ENCODE measurements at regions not wholly inside any gene's neighbourhood (a gene's known extent, or its start where the extent isn't known, plus 50 kb on each side); places are given as distances from the start of the nearest gene placed in this dataset.

GRCh38 chr7:13821152-13821787, 168.2 kb downstream of the ETV1 start:
- dilution Hi-C loops (cut with MboI; ENCODE audit: extremely low pct_ligation_motif_present, low sequenced_read_pairs) = no loop called here
- Histone ChIP-seq H2AFZ (ENCODE audit: low read depth, low read length) (no peak overlapping the region), H3K4me3 (replicated peaks in 1 of 3; ENCODE audit: insufficient read depth in 1 of 3, low read depth in 1 of 3, low read length in 3 of 3) (no peak overlapping the region), H3K4me2 (ENCODE audit: insufficient read depth, low read length) (no peak overlapping the region), H3K79me2 (ENCODE audit: control insufficient read depth, insufficient read depth, low read length) (no peaks in the 10 kb centered on the region), H4K20me1 (replicated peaks; ENCODE audit: control insufficient read depth, extremely low read depth, insufficient read depth, low read length) (no peaks in the 10 kb centered on the region), H3K27me3 (ENCODE audit: control insufficient read depth in 2 of 2, insufficient read depth in 2 of 2, low read length in 2 of 2) (no peaks in the 10 kb centered on the region), H3K36me3 (ENCODE audit: control insufficient read depth in 2 of 2, extremely low read depth in 1 of 2, insufficient read depth in 2 of 2, low read length in 2 of 2) (no peaks in the 10 kb centered on the region), H3K9me3 (replicated peaks; ENCODE audit: control insufficient read depth, insufficient read depth, low read length) (no peaks in the 10 kb centered on the region), H3K4me1 (ENCODE audit: control insufficient read depth, extremely low read depth, insufficient read depth, low read length) (no peaks in the 10 kb centered on the region), H3K9ac (replicated peaks; ENCODE audit: extremely low read depth, insufficient read depth, low read length) (no peak overlapping the region), H3K9me1 (replicated peaks; ENCODE audit: control insufficient read depth, extremely low read depth, insufficient read depth, low read length) (no peaks in the 10 kb centered on the region), H3K27ac (ENCODE audit: insufficient read depth, low read depth, low read length) (no peak overlapping the region)
- FAIRE-seq (no peak), DNase-seq (ENCODE audit: low read depth, low spot score) (no peak)
- BruUV-seq (replicated peaks) = no TSS peak
- intact Hi-C loops (cut with micrococcal nuclease) = no loop called here
- TF ChIP-seq MYC (IDR thresholded peaks at IDR 0.05; ENCODE audit: low read depth, low read length) (no peak), JUN (IDR thresholded peaks at IDR 0.05; ENCODE audit: borderline replicate concordance, insufficient read depth, insufficient read length, low read depth) (no peak), FOS (IDR thresholded peaks at IDR 0.05; ENCODE audit: borderline replicate concordance, insufficient read depth, low read length) (no peak), MAX (IDR thresholded peaks at IDR 0.05; ENCODE audit: insufficient read depth, insufficient read length) (no peak), CTCF (IDR thresholded peaks at IDR 0.05; ENCODE audit: extremely low read depth in 1 of 2, insufficient read depth in 1 of 2, low read depth in 1 of 2, low read length in 2 of 2) (no peak)
- ChIA-PET POLR2A (no interaction called here), CTCF (no interaction called here)

GRCh38 chr7:13822678-13823077, 166.8 kb downstream of the ETV1 start:
- no peaks in the 10 kb centered on the region for H4K20me1 ChIP-seq (replicated peaks; ENCODE audit: control insufficient read depth, extremely low read depth, insufficient read depth, low read length)
- no peak overlapping the region for H3K27ac ChIP-seq (ENCODE audit: insufficient read depth, low read depth, low read length)
- H3K4me3 ChIP-seq (replicated peaks in 1 of 3; ENCODE audit: insufficient read depth in 1 of 3, low read depth in 1 of 3, low read length in 3 of 3) = no peak overlapping the region
- H3K79me2 ChIP-seq (ENCODE audit: control insufficient read depth, insufficient read depth, low read length) = no peaks in the 10 kb centered on the region
- intact Hi-C loops (cut with micrococcal nuclease) (no loop called here), dilution Hi-C loops (cut with MboI; ENCODE audit: extremely low pct_ligation_motif_present, low sequenced_read_pairs) (no loop called here)
- H3K36me3 ChIP-seq (ENCODE audit: control insufficient read depth in 2 of 2, extremely low read depth in 1 of 2, insufficient read depth in 2 of 2, low read length in 2 of 2) = no peaks in the 10 kb centered on the region
- no TSS peak for BruUV-seq (replicated peaks)
- H3K4me1 ChIP-seq (ENCODE audit: control insufficient read depth, extremely low read depth, insufficient read depth, low read length) = no peaks in the 10 kb centered on the region
- CTCF ChIA-PET = no interaction called here
- TF ChIP-seq EZH2 (IDR thresholded peaks at IDR 0.05; ENCODE audit: borderline replicate concordance, low read depth, low read length, severe bottlenecking) (no peak), FOS (IDR thresholded peaks at IDR 0.05; ENCODE audit: borderline replicate concordance, insufficient read depth, low read length) (no peak), MYC (IDR thresholded peaks at IDR 0.05; ENCODE audit: low read depth, low read length) (no peak), MAX (IDR thresholded peaks at IDR 0.05; ENCODE audit: insufficient read depth, insufficient read length) (no peak), CTCF (IDR thresholded peaks at IDR 0.05; ENCODE audit: extremely low read depth in 1 of 2, insufficient read depth in 1 of 2, low read depth in 1 of 2, low read length in 2 of 2) (no peak), POLR2A (IDR thresholded peaks at IDR 0.05; ENCODE audit: low read depth, low read length) (no peak), JUN (IDR thresholded peaks at IDR 0.05; ENCODE audit: borderline replicate concordance, insufficient read depth, insufficient read length, low read depth) (no peak), GATA2 (IDR thresholded peaks at IDR 0.05; ENCODE audit: insufficient read depth, insufficient read length, low read depth, low read length) (no peak), POLR2AphosphoS5 (IDR thresholded peaks at IDR 0.05; ENCODE audit: insufficient read depth, low read depth, low read length) (no peak)
- H3K9me3 ChIP-seq (replicated peaks; ENCODE audit: control insufficient read depth, insufficient read depth, low read length) = no peaks in the 10 kb centered on the region
- no peaks in the 10 kb centered on the region for H3K27me3 ChIP-seq (ENCODE audit: control insufficient read depth in 2 of 2, insufficient read depth in 2 of 2, low read length in 2 of 2)
- POLR2A ChIA-PET = no interaction called here
- FAIRE-seq = no peak
- H3K9ac ChIP-seq (replicated peaks; ENCODE audit: extremely low read depth, insufficient read depth, low read length) = no peak overlapping the region
- no peak for DNase-seq (ENCODE audit: low read depth, low spot score)
- no peaks in the 10 kb centered on the region for H3K9me1 ChIP-seq (replicated peaks; ENCODE audit: control insufficient read depth, extremely low read depth, insufficient read depth, low read length)
- H2AFZ ChIP-seq (ENCODE audit: low read depth, low read length) = no peak overlapping the region
- no peak overlapping the region for H3K4me2 ChIP-seq (ENCODE audit: insufficient read depth, low read length)

Measured in endothelial cell of umbilical vein (primary cell).